ENCODE measurements at regions not wholly inside any gene's neighbourhood (a gene's known extent, or its start where the extent isn't known, plus 50 kb on each side); places are given as distances from the start of the nearest gene placed in this dataset.

GRCh38 chr6:82033631-82034211 is 213.8 kb downstream of the IBTK start:
- Histone ChIP-seq H3K4me1 (ENCODE audit: insufficient read depth, low read length) (no peaks in the 10 kb centered on the region), H3K27ac (ENCODE audit: low read length) (no peak overlapping the region), H4K20me1 (ENCODE audit: insufficient read depth, low read length) (no peaks in the 10 kb centered on the region), H3K27me3 (ENCODE audit: insufficient read depth, low read length, poor library complexity) (no peaks in the 10 kb centered on the region), H3K79me2 (ENCODE audit: insufficient read depth, low read length) (no peaks in the 10 kb centered on the region), H3K9me3 (ENCODE audit: insufficient read depth, low read length, severe bottlenecking) (no peaks in the 10 kb centered on the region), H3K4me2 (ENCODE audit: insufficient read depth, low read length) (no peak overlapping the region), H3K9ac (ENCODE audit: low read depth, low read length) (no peak overlapping the region), H3K36me3 (ENCODE audit: insufficient read depth, low read length) (no peaks in the 10 kb centered on the region), H2AFZ (ENCODE audit: low read depth, low read length) (no peak overlapping the region), H3K4me3 (ENCODE audit: low read depth in 1 of 2, low read length in 2 of 2) (no peak overlapping the region)
- TF ChIP-seq, protein P1, sequence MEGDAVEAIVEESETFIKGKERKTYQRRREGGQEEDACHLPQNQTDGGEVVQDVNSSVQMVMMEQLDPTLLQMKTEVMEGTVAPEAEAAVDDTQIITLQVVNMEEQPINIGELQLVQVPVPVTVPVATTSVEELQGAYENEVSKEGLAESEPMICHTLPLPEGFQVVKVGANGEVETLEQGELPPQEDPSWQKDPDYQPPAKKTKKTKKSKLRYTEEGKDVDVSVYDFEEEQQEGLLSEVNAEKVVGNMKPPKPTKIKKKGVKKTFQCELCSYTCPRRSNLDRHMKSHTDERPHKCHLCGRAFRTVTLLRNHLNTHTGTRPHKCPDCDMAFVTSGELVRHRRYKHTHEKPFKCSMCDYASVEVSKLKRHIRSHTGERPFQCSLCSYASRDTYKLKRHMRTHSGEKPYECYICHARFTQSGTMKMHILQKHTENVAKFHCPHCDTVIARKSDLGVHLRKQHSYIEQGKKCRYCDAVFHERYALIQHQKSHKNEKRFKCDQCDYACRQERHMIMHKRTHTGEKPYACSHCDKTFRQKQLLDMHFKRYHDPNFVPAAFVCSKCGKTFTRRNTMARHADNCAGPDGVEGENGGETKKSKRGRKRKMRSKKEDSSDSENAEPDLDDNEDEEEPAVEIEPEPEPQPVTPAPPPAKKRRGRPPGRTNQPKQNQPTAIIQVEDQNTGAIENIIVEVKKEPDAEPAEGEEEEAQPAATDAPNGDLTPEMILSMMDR (IDR thresholded peaks at IDR 0.05; ENCODE audit: borderline replicate concordance, extremely low read depth, low read length, poor library complexity, severe bottlenecking) = no peak
- no peak for TF ChIP-seq EZH2 (IDR thresholded peaks at IDR 0.05; ENCODE audit: borderline replicate concordance, low read depth, low read length, severe bottlenecking)
- ATAC-seq (ENCODE audit: insufficient read depth, low read depth) = no peak
- DNase-seq = no peak

- no peak overlapping the region for H3K9ac ChIP-seq (ENCODE audit: low read depth, low read length)
- TF ChIP-seq EZH2 (IDR thresholded peaks at IDR 0.05; ENCODE audit: borderline replicate concordance, low read depth, low read length, severe bottlenecking) = no peak
- TF ChIP-seq, protein P1 (IDR thresholded peaks at IDR 0.05; ENCODE audit: borderline replicate concordance, extremely low read depth, low read length, poor library complexity, severe bottlenecking) = no peak
- no peak overlapping the region for H2AFZ ChIP-seq (ENCODE audit: low read depth, low read length)
- ATAC-seq (ENCODE audit: insufficient read depth, low read depth) (no peak), DNase-seq (no peak)
- H4K20me1 ChIP-seq (ENCODE audit: insufficient read depth, low read length) = no peaks in the 10 kb centered on the region
- H3K4me2 ChIP-seq (ENCODE audit: insufficient read depth, low read length) = no peak overlapping the region
- no peak overlapping the region for H3K4me3 ChIP-seq (ENCODE audit: low read depth in 1 of 2, low read length in 2 of 2)
- H3K27ac ChIP-seq (ENCODE audit: low read length) = no peak overlapping the region
- H3K9me3 ChIP-seq (ENCODE audit: insufficient read depth, low read length, severe bottlenecking) = no peaks in the 10 kb centered on the region
- H3K79me2 ChIP-seq (ENCODE audit: insufficient read depth, low read length) = no peaks in the 10 kb centered on the region
- no peaks in the 10 kb centered on the region for H3K4me1 ChIP-seq (ENCODE audit: insufficient read depth, low read length)
- no peaks in the 10 kb centered on the region for H3K27me3 ChIP-seq (ENCODE audit: insufficient read depth, low read length, poor library complexity)
- no peaks in the 10 kb centered on the region for H3K36me3 ChIP-seq (ENCODE audit: insufficient read depth, low read length)
Observed at GRCh38 chr6:82032444-82032843, 215.1 kb downstream of the IBTK start.

GRCh38 chr6:82030761-82031503 is 216.6 kb downstream of the IBTK start:
- Histone ChIP-seq H2AFZ (ENCODE audit: low read depth, low read length) (no peak overlapping the region), H3K36me3 (ENCODE audit: insufficient read depth, low read length) (no peaks in the 10 kb centered on the region), H3K9ac (ENCODE audit: low read depth, low read length) (no peak overlapping the region), H3K9me3 (ENCODE audit: insufficient read depth, low read length, severe bottlenecking) (no peaks in the 10 kb centered on the region), H3K4me3 (ENCODE audit: low read depth in 1 of 2, low read length in 2 of 2) (no peak overlapping the region), H3K4me1 (ENCODE audit: insufficient read depth, low read length) (no peaks in the 10 kb centered on the region), H3K79me2 (ENCODE audit: insufficient read depth, low read length) (no peaks in the 10 kb centered on the region), H3K27me3 (ENCODE audit: insufficient read depth, low read length, poor library complexity) (no peaks in the 10 kb centered on the region), H4K20me1 (ENCODE audit: insufficient read depth, low read length) (no peaks in the 10 kb centered on the region), H3K4me2 (ENCODE audit: insufficient read depth, low read length) (no peak overlapping the region), H3K27ac (ENCODE audit: low read length) (no peak overlapping the region)
- DNase-seq (no peak), ATAC-seq (ENCODE audit: insufficient read depth, low read depth) (no peak)
- TF ChIP-seq EZH2 (IDR thresholded peaks at IDR 0.05; ENCODE audit: borderline replicate concordance, low read depth, low read length, severe bottlenecking) = no peak
- TF ChIP-seq, protein P1 (IDR thresholded peaks at IDR 0.05; ENCODE audit: borderline replicate concordance, extremely low read depth, low read length, poor library complexity, severe bottlenecking) = no peak

All from DND-41 (cell line).